ENCODE measurements at regions not wholly inside any gene's neighbourhood (a gene's known extent, or its start where the extent isn't known, plus 50 kb on each side); places are given as distances from the start of the nearest gene placed in this dataset.
"Not testable (repeated sequence)": the region's sequence is repeated elsewhere in the genome, so short reads cannot be mapped to it uniquely, and the experiment has no call there.

- H3K4me3 ChIP-seq (ENCODE audit: low read depth, low read length) = no peak overlapping the region
- no peak for TF ChIP-seq CTCF (IDR thresholded peaks at IDR 0.05; ENCODE audit: insufficient read depth, low read depth, low read length, missing control alignments)
- no peak for DNase-seq (ENCODE audit: low read depth)
Measured at GRCh38 chr7:37594602-37595001, 89.0 kb upstream of the GPR141 start.

GRCh38 chr7:37598824-37599223 is 84.7 kb upstream of the GPR141 start:
- TF ChIP-seq CTCF (IDR thresholded peaks at IDR 0.05; ENCODE audit: insufficient read depth, low read depth, low read length, missing control alignments) = no peak
- no peak overlapping the region for H3K4me3 ChIP-seq (ENCODE audit: low read depth, low read length)
- DNase-seq (ENCODE audit: low read depth) = no peak

- DNase-seq (ENCODE audit: low read depth) = no peak
- TF ChIP-seq CTCF (IDR thresholded peaks at IDR 0.05; ENCODE audit: insufficient read depth, low read depth, low read length, missing control alignments) = no peak
Measured at GRCh38 chr7:37601321-37601720, 82.2 kb upstream of the GPR141 start.

GRCh38 chr7:37604078-37604477 is 79.5 kb upstream of the GPR141 start:
- TF ChIP-seq CTCF (IDR thresholded peaks at IDR 0.05; ENCODE audit: insufficient read depth, low read depth, low read length, missing control alignments) = no peak
- H3K4me3 ChIP-seq (ENCODE audit: low read depth, low read length) = no peak overlapping the region

More at GRCh38 chr7:37601321-37601720, 82.2 kb upstream of the GPR141 start:
- no peak overlapping the region for H3K4me3 ChIP-seq (ENCODE audit: low read depth, low read length)

GRCh38 chr7:37617406-37617805 is 66.2 kb upstream of the GPR141 start:
- not testable (repeated sequence) for DNase-seq (ENCODE audit: low read depth); H3K4me3 ChIP-seq (ENCODE audit: low read depth, low read length)

More at GRCh38 chr7:37604078-37604477, 79.5 kb upstream of the GPR141 start:
- no peak for DNase-seq (ENCODE audit: low read depth)

- H3K4me3 ChIP-seq (ENCODE audit: low read depth, low read length) = no peak overlapping the region
- no peak for DNase-seq (ENCODE audit: low read depth)
- no peak for TF ChIP-seq CTCF (IDR thresholded peaks at IDR 0.05; ENCODE audit: insufficient read depth, low read depth, low read length, missing control alignments)
Measured at GRCh38 chr7:37633048-37633447, 50.5 kb upstream of the GPR141 start.
